ENCODE measurements at regions not wholly inside any gene's neighbourhood (a gene's known extent, or its start where the extent isn't known, plus 50 kb on each side); places are given as distances from the start of the nearest gene placed in this dataset.

GRCh38 chr13:107811233-107812013 is 403.9 kb downstream of the LIG4 start:
- no peak for TF ChIP-seq CTCF (IDR thresholded peaks at IDR 0.05)
- TF ChIP-seq POLR2AphosphoS5 (IDR thresholded peaks at IDR 0.05): no peak
- no peak for TF ChIP-seq POLR2A (IDR thresholded peaks at IDR 0.05)
- H3K9me3 ChIP-seq: no peaks in the 10 kb centered on the region
- no peaks in the 10 kb centered on the region for H3K27me3 ChIP-seq
- H3K4me1 ChIP-seq: no peaks in the 10 kb centered on the region
- H3K36me3 ChIP-seq: peaks cover 3% of the 10 kb centered on the region
- H3K4me3 ChIP-seq: no peak overlapping the region
- no peak for DNase-seq (ENCODE audit: low spot score in 2 of 2)
- no peak overlapping the region for H3K27ac ChIP-seq
- intact Hi-C loops (cut with DNase I; ENCODE audit: low total_unique reads): no loop called here

- H3K36me3 ChIP-seq: peaks cover 3% of the 10 kb centered on the region
- no peak overlapping the region for H3K4me3 ChIP-seq
- no peak overlapping the region for H3K27ac ChIP-seq
- DNase-seq (ENCODE audit: low spot score in 2 of 2): no peak
- TF ChIP-seq CTCF (IDR thresholded peaks at IDR 0.05) (no peak), POLR2A (IDR thresholded peaks at IDR 0.05) (no peak), POLR2AphosphoS5 (IDR thresholded peaks at IDR 0.05) (no peak)
- H3K9me3 ChIP-seq: no peaks in the 10 kb centered on the region
- H3K4me1 ChIP-seq: no peaks in the 10 kb centered on the region
- H3K27me3 ChIP-seq: no peaks in the 10 kb centered on the region
- intact Hi-C loops (cut with DNase I; ENCODE audit: low total_unique reads): no loop called here
Observed at GRCh38 chr13:107809125-107809524, 406.2 kb downstream of the LIG4 start.

- intact Hi-C loops (cut with DNase I; ENCODE audit: low total_unique reads): no loop called here
- Histone ChIP-seq H3K27me3 (no peaks in the 10 kb centered on the region), H3K4me1 (no peaks in the 10 kb centered on the region), H3K9me3 (no peaks in the 10 kb centered on the region), H3K4me3 (no peak overlapping the region), H3K27ac (no peak overlapping the region), H3K36me3 (peaks cover 3% of the 10 kb centered on the region)
- TF ChIP-seq POLR2AphosphoS5 (IDR thresholded peaks at IDR 0.05) (no peak), CTCF (IDR thresholded peaks at IDR 0.05) (no peak), POLR2A (IDR thresholded peaks at IDR 0.05) (no peak)
- no peak for DNase-seq (ENCODE audit: low spot score in 2 of 2)
Observed at GRCh38 chr13:107808389-107808788, 406.9 kb downstream of the LIG4 start.

- no peak for DNase-seq (ENCODE audit: low spot score in 2 of 2)
- Histone ChIP-seq H3K27me3 (no peaks in the 10 kb centered on the region), H3K4me1 (no peaks in the 10 kb centered on the region), H3K4me3 (no peak overlapping the region), H3K36me3 (peaks cover 3% of the 10 kb centered on the region), H3K27ac (no peak overlapping the region), H3K9me3 (no peaks in the 10 kb centered on the region)
- TF ChIP-seq POLR2AphosphoS5 (IDR thresholded peaks at IDR 0.05): no peak
- no peak for TF ChIP-seq CTCF (IDR thresholded peaks at IDR 0.05)
- no peak for TF ChIP-seq POLR2A (IDR thresholded peaks at IDR 0.05)
- intact Hi-C loops (cut with DNase I; ENCODE audit: low total_unique reads): no loop called here
Observed at GRCh38 chr13:107807306-107808073, 407.8 kb downstream of the LIG4 start.

GRCh38 chr13:107806726-107807125 is 408.6 kb downstream of the LIG4 start:
- H3K4me3 ChIP-seq: no peak overlapping the region
- no peak overlapping the region for H3K27ac ChIP-seq
- H3K9me3 ChIP-seq: no peaks in the 10 kb centered on the region
- H3K4me1 ChIP-seq: no peaks in the 10 kb centered on the region
- H3K36me3 ChIP-seq: peaks cover 3% of the 10 kb centered on the region
- no peak for DNase-seq (ENCODE audit: low spot score in 2 of 2)
- intact Hi-C loops (cut with DNase I; ENCODE audit: low total_unique reads): no loop called here
- TF ChIP-seq POLR2A (IDR thresholded peaks at IDR 0.05): no peak
- TF ChIP-seq POLR2AphosphoS5 (IDR thresholded peaks at IDR 0.05): no peak
- TF ChIP-seq CTCF (IDR thresholded peaks at IDR 0.05): no peak
- no peaks in the 10 kb centered on the region for H3K27me3 ChIP-seq

All from breast epithelium (tissue), 4 donors.